NB4 (cell line): ENCODE measurements at regions not wholly inside any gene's neighbourhood (a gene's known extent, or its start where the extent isn't known, plus 50 kb on each side); places are given as distances from the start of the nearest gene placed in this dataset.

ENCODE experiments used
- CTCF ChIP-seq: IDR thresholded peaks from one replicate; pipeline ENCODE4 v1.5.1; 2012; ENCODE audit warnings: low read depth, low read length
- MYC ChIP-seq: IDR thresholded peaks from 2 replicates; pipeline ENCODE4 v1.6.1; 2011; ENCODE audit warnings: low read depth, low read length
- POLR2A ChIP-seq: IDR thresholded peaks from 2 replicates; pipeline ENCODE4 v1.6.1; 2011; ENCODE audit warnings: mild to moderate bottlenecking; ENCODE audit not compliant: insufficient read length; ENCODE audit errors: extremely low read depth

- TF ChIP-seq CTCF, result no peak
- no peak for TF ChIP-seq POLR2A
- no peak for TF ChIP-seq MYC
Measured at GRCh38 chr13:58597552-58597951, 966.0 kb downstream of the PCDH17 start.
